GM12873 (cell line): ENCODE measurements at regions not wholly inside any gene's neighbourhood (a gene's known extent, or its start where the extent isn't known, plus 50 kb on each side); places are given as distances from the start of the nearest gene placed in this dataset.

Experiments
- CTCF ChIP-seq: IDR thresholded peaks from 2 replicates; pipeline ENCODE4 v1.5.1; 2012; ENCODE audit warnings: low read depth, mild to moderate bottlenecking, moderate library complexity, low read length, control low read depth; ENCODE audit not compliant: insufficient read depth; ENCODE audit errors: missing control alignments

- TF ChIP-seq CTCF = no peak
Observed at GRCh38 chr13:99655351-99656091, 154.2 kb downstream of the TM9SF2 start.

- TF ChIP-seq CTCF = no peak
Observed at GRCh38 chr13:99654076-99654475, 152.8 kb downstream of the TM9SF2 start.

- no peak for TF ChIP-seq CTCF
Observed at GRCh38 chr13:99653526-99653925, 152.3 kb downstream of the TM9SF2 start.

- TF ChIP-seq CTCF = no peak
Observed at GRCh38 chr13:99652901-99653300, 151.6 kb downstream of the TM9SF2 start.

DNA sequence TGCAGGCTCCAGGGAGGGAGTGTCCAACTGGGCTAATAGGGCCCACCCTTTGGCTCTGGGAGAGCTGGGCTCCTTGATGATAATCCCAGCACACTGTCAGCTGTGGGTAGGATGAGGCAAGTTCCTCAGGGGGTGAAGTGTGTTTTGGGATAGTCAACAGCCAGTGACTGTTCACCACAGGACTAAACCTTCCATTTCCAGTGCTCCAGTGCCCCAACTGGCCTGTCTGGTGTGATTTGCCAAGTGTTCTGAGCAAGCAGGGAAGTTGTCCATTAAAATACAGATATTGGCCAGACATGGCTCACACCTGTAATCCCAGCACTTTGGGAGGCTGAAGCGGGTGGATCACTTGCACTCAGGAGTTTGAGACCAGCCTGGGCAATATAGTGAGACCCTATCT lies 150.9 kb downstream of the TM9SF2 start:
- no peak for TF ChIP-seq CTCF

DNA sequence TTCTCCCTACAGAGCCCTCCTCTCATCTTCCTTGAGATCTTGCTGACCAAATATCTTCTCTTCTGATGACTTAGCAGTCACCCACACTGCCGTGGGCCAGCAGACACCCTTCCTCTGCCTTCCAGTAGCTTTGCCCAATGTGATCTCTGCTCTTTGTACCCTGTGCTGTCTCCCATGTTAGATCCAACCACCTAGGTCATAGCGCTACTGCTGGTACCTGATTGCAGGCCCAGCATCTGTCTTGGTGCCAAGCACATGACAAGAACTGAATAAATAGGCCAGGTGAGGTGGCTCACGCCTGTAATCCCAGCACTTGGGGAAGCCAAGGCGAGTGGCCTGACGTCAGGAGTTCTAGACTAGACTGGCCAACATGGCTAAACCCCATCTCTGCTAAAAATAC lies 149.7 kb downstream of the TM9SF2 start:
- no peak for TF ChIP-seq CTCF

DNA sequence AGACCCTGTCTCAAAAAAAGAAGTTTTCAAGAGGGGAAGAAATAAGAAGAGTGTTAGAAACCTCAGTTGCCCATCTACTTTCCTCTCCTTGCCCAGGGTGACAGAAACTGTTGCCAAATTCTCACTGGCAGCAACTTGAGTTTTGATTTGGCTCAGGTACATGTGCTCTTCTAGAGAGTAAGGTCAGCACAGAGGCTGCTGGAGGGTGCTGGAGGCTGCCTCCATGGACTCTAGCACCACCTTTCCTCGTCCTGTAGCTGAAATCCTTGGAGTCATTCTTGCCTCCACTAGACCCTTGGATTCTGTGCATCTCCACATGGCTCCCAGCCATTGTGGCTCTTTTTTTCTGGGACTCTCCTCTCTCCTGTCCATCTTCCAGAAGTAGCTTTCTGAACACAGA lies 149.1 kb downstream of the TM9SF2 start:
- no peak for TF ChIP-seq CTCF
